Colonic mucosa (tissue), 4 donors: ENCODE measurements at regions not wholly inside any gene's neighbourhood (a gene's known extent, or its start where the extent isn't known, plus 50 kb on each side); places are given as distances from the start of the nearest gene placed in this dataset.

Source experiments
- DNase-seq: peaks from one replicate; pipeline ENCODE4 v3.0.0-alpha.2; 2020
- H3K27ac ChIP-seq: fragments of 200-600 bp; one replicate; pipeline ENCODE4 v1.8.0; 2021
- H3K27me3 ChIP-seq: fragments of 200-600 bp; one replicate; pipeline ENCODE4 v1.8.0; 2021
- H3K36me3 ChIP-seq: fragments of 200-600 bp; one replicate; pipeline ENCODE4 v1.8.0; 2021
- H3K4me1 ChIP-seq: fragments of 200-600 bp; one replicate; pipeline ENCODE4 v1.8.0; 2021; ENCODE audit warnings: mild to moderate bottlenecking
- H3K4me3 ChIP-seq: fragments of 200-600 bp; one replicate; pipeline ENCODE4 v1.8.0; 2021
- H3K9ac ChIP-seq, 2 donors: one replicate each; pipeline ENCODE4 v1.7.0; 2013; ENCODE audit warnings: control low read depth in 2 of 2, low read depth in 2 of 2, low read length in 2 of 2
- H3K9me3 ChIP-seq: fragments of 200-600 bp; one replicate; pipeline ENCODE4 v1.8.0; 2021
- intact Hi-C: fragments of 100-400 bp; cut with DNase I; formaldehyde crosslinking; loops from one replicate; pipeline ENCODE4 v1.14.1; 2022
- TF ChIP-seq, protein P1 (sequence below): fragments of 200-600 bp; IDR thresholded peaks from one replicate; pipeline ENCODE4 v1.8.0; 2022; ENCODE audit warnings: antibody characterized with exemption, mild to moderate bottlenecking
- donor health status: healthy.
- donor health status: DM: no; HTN: no; CAD: no.
- donor health status: DM: no; HTN: no; CAD: no.

DNA sequence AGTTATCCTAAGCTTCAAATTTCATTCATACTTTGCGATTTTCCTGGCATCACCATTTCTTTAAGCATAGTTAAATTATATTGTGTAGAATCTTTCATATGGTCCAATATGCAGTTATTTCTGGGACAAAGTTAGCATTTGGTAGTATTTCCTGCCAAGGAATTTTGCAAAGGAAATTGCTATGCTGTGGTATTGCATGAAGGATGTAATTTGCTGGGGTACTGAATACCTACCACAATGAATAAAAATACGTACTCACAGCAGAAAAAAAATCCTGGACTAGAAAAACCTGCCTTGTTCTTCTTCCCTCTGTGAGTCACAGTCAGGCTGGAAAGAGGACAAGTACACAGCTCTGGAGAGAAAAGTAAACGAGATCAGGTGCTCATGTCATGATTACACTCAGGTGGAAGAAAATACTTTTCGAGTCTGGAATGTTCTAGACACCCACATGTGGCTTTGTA is 241.2 kb downstream of the PTBP2 start:
- Histone ChIP-seq H3K27me3 (no peaks in the 10 kb centered on the region), H3K27ac (no peak overlapping the region), H3K4me3 (no peak overlapping the region), H3K36me3 (no peaks in the 10 kb centered on the region), H3K9me3 (no peaks in the 10 kb centered on the region), H3K4me1 (no peaks in the 10 kb centered on the region), H3K9ac (no peak overlapping the region)
- intact Hi-C loops: no loop called here
- TF ChIP-seq, protein P1, sequence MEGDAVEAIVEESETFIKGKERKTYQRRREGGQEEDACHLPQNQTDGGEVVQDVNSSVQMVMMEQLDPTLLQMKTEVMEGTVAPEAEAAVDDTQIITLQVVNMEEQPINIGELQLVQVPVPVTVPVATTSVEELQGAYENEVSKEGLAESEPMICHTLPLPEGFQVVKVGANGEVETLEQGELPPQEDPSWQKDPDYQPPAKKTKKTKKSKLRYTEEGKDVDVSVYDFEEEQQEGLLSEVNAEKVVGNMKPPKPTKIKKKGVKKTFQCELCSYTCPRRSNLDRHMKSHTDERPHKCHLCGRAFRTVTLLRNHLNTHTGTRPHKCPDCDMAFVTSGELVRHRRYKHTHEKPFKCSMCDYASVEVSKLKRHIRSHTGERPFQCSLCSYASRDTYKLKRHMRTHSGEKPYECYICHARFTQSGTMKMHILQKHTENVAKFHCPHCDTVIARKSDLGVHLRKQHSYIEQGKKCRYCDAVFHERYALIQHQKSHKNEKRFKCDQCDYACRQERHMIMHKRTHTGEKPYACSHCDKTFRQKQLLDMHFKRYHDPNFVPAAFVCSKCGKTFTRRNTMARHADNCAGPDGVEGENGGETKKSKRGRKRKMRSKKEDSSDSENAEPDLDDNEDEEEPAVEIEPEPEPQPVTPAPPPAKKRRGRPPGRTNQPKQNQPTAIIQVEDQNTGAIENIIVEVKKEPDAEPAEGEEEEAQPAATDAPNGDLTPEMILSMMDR: no peak
- DNase-seq: no peak

DNA sequence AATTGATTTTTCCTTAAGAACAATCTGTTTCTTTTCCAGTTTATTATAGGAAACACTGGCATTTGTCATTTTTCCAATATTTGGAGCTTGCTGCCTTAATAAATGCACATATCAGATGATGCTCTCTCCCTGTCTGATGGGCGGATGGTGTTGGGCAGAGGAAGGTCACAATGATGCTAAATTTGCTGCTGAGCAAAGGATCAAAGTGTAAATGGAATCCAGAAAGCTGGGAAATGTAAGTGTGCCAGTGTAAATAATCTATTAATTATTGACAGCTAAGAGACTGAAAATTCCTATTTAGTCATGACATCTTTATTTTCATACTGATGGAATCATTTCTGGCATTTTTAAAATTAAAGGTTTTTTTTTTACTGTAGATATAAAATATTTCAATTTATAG is 243.2 kb downstream of the PTBP2 start:
- Histone ChIP-seq H3K4me1 (no peaks in the 10 kb centered on the region), H3K27ac (no peak overlapping the region), H3K9me3 (no peaks in the 10 kb centered on the region), H3K27me3 (no peaks in the 10 kb centered on the region), H3K36me3 (no peaks in the 10 kb centered on the region), H3K9ac (no peak overlapping the region), H3K4me3 (no peak overlapping the region)
- TF ChIP-seq, protein P1: no peak
- intact Hi-C loops: loop anchor here (5.0 kb wide), 1 partner anchor 1088 kb away; no protein-coding TSS in a partner anchor
- DNase-seq: no peak

DNA sequence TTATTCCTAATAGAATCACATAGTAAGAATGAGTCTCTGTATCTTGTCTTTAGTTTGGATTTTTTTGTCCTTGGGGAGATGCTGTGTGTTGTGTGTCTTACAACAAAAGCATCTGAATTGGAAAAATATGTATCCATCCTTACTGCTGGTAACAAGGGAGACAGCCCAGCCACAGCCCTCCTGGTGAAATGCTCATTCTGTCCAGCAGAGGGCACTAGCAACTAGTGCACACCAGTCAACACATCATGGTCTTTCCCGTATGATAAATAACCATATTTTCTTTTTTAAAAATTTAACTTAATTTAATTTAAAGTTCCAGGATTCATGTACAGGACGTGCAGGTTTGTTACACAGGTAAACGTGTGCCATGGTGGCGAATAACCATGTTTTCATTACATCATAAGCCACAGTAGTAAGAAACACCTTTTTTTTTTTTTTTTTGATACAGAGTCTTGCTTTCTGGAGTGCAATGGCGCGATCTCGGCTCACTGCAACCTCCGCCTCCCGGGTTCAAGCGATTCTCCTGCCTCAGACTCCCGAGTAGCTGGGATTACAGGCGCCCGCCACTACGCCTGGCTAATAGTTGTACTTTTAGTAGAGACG is 245.1 kb downstream of the PTBP2 start:
- TF ChIP-seq, protein P1: peak; percentile 90
- intact Hi-C loops: loop anchor here (5.0 kb wide), 1 partner anchor 1086 kb away; no protein-coding TSS in a partner anchor

DNA sequence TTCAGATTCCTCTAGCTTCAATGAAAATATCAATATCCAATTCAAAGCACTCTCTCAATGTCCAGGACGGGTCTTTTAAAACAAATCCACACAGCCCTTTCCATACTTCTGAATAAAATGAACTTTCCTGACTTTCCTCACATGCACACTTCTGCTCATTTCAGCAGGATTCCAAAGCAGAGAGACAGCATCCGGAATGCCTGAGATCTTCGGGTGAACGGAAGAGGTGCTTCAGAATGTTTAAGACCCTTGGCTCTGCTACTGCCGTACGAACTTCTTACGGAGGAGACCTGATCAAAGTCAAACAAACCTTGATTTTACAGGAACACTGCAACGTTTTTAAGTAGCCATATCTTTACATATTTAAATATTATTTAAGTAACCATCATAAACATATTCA is 245.7 kb downstream of the PTBP2 start:
- H3K27ac ChIP-seq: no peak overlapping the region
- H3K4me3 ChIP-seq: no peak overlapping the region
- H3K4me1 ChIP-seq: no peaks in the 10 kb centered on the region
- DNase-seq: no peak
- H3K36me3 ChIP-seq: no peaks in the 10 kb centered on the region
- H3K9me3 ChIP-seq: no peaks in the 10 kb centered on the region
- no peaks in the 10 kb centered on the region for H3K27me3 ChIP-seq
- intact Hi-C loops: loop anchor here (5.0 kb wide), 1 partner anchor 1085 kb away; no protein-coding TSS in a partner anchor
- TF ChIP-seq, protein P1: no peak
- no peak overlapping the region for H3K9ac ChIP-seq

More for the DNA sequence above, 245.1 kb downstream of the PTBP2 start:
- Histone ChIP-seq H3K27ac (no peak overlapping the region), H3K4me1 (no peaks in the 10 kb centered on the region), H3K4me3 (no peak overlapping the region), H3K36me3 (no peaks in the 10 kb centered on the region), H3K9ac (no peak overlapping the region), H3K27me3 (no peaks in the 10 kb centered on the region), H3K9me3 (no peaks in the 10 kb centered on the region)
- DNase-seq: peak; percentile 79

DNA sequence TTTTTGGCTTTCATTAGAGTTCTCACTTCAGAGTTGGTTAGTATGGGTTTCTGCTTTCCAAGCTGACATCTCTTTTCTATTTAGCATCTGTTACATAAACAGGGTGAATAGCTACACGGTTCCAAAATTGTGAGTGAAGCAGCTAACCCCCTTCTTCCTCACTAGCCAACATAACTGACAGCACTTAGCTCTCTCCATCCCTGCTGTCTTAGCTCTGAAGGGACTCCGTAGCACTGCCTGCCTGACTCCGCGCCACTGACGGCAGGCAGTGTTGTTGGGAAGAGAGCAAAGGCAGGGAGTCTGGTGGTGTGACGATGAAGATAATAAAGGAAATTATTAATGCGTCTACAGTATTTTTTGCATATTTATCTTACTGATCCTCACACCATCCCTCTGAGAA is 247.0 kb downstream of the PTBP2 start:
- H3K36me3 ChIP-seq: no peaks in the 10 kb centered on the region
- H3K27ac ChIP-seq: no peak overlapping the region
- intact Hi-C loops: loop anchor here (5.0 kb wide), 1 partner anchor 1084 kb away; no protein-coding TSS in a partner anchor
- no peak overlapping the region for H3K4me3 ChIP-seq
- peak overlapping the region in 1 of 2 donors; percentile 7 for H3K9ac ChIP-seq
- no peaks in the 10 kb centered on the region for H3K27me3 ChIP-seq
- no peaks in the 10 kb centered on the region for H3K9me3 ChIP-seq
- no peaks in the 10 kb centered on the region for H3K4me1 ChIP-seq
- no peak for DNase-seq
- TF ChIP-seq, protein P1: no peak
